Middle frontal gyrus (tissue), 1 donor: ENCODE measurements at regions not wholly inside any gene's neighbourhood (a gene's known extent, or its start where the extent isn't known, plus 50 kb on each side); places are given as distances from the start of the nearest gene placed in this dataset.
"Not testable (repeated sequence)": the region's sequence is repeated elsewhere in the genome, so short reads cannot be mapped to it uniquely, and the experiment has no call there.

Source experiments
- DNase-seq: peaks from one replicate; pipeline ENCODE4 v3.0.0-alpha.2; 2015; ENCODE audit warnings: low spot score; ENCODE audit errors: extremely low spot score

- no peak for DNase-seq
These were observed 98.8 kb downstream of the BMP4 start for GRCh38 chr14:53857625-53858344.

- DNase-seq: no peak
These were observed 101.1 kb downstream of the BMP4 start for GRCh38 chr14:53855574-53855973.

GRCh38 chr14:53855127-53855526 lies 101.5 kb downstream of the BMP4 start:
- no peak for DNase-seq

- no peak for DNase-seq
These were observed 105.1 kb downstream of the BMP4 start for GRCh38 chr14:53851394-53852090.

- DNase-seq: no peak
These were observed 105.8 kb downstream of the BMP4 start for GRCh38 chr14:53850714-53851296.

- DNase-seq: no peak
These were observed 107.1 kb downstream of the BMP4 start for GRCh38 chr14:53849549-53849948.

- no peak for DNase-seq
These were observed 107.8 kb downstream of the BMP4 start for GRCh38 chr14:53848854-53849253.

- DNase-seq: no peak
These were observed 108.7 kb downstream of the BMP4 start for GRCh38 chr14:53847881-53848280.

GRCh38 chr14:53847057-53847456 lies 109.6 kb downstream of the BMP4 start:
- DNase-seq: no peak

- DNase-seq: no peak
These were observed 110.6 kb downstream of the BMP4 start for GRCh38 chr14:53845813-53846693.

GRCh38 chr14:53842938-53843337 lies 113.7 kb downstream of the BMP4 start:
- DNase-seq: no peak

GRCh38 chr14:53841109-53842099 lies 115.2 kb downstream of the BMP4 start:
- no peak for DNase-seq

- no peak for DNase-seq
These were observed 116.2 kb downstream of the BMP4 start for GRCh38 chr14:53840444-53840843.

- DNase-seq: no peak
These were observed 118.3 kb downstream of the BMP4 start for GRCh38 chr14:53838374-53838773.

- not testable (repeated sequence) for DNase-seq
These were observed 119.0 kb downstream of the BMP4 start for GRCh38 chr14:53837656-53838055.

GRCh38 chr14:53836551-53836950 lies 120.1 kb downstream of the BMP4 start:
- DNase-seq: no peak

GRCh38 chr14:53828820-53829219 lies 127.8 kb downstream of the BMP4 start:
- DNase-seq: no peak

- DNase-seq: no peak
These were observed 132.6 kb downstream of the BMP4 start for GRCh38 chr14:53824061-53824460.

- DNase-seq: no peak
These were observed 142.2 kb downstream of the BMP4 start for GRCh38 chr14:53814392-53814791.

- no peak for DNase-seq
These were observed 146.4 kb downstream of the BMP4 start for GRCh38 chr14:53810221-53810620.
